PC-9 (cell line): ENCODE measurements at regions not wholly inside any gene's neighbourhood (a gene's known extent, or its start where the extent isn't known, plus 50 kb on each side); places are given as distances from the start of the nearest gene placed in this dataset.

Experiments
- CTCF ChIP-seq: fragments of 200-600 bp; sonication (generic); conservative IDR thresholded peaks from 2 replicates; pipeline ENCODE4 v1.6.1; 2017; ENCODE audit warnings: mixed run types, antibody characterized with exemption, mild to moderate bottlenecking, moderate library complexity
- EZH2 ChIP-seq: fragments of 200-600 bp; sonication (generic); IDR thresholded peaks from 2 replicates; pipeline ENCODE4 v1.8.0; 2017; ENCODE audit warnings: antibody characterized with exemption, low read depth

GRCh38 chr18:45329316-45329715 is 286.0 kb upstream of the SLC14A2 start:
- no peak for TF ChIP-seq CTCF
- TF ChIP-seq EZH2, result no peak
